HS-5 (cell line): ENCODE measurements at regions not wholly inside any gene's neighbourhood (a gene's known extent, or its start where the extent isn't known, plus 50 kb on each side); places are given as distances from the start of the nearest gene placed in this dataset.
"Not testable (repeated sequence)": the region's sequence is repeated elsewhere in the genome, so short reads cannot be mapped to it uniquely, and the experiment has no call there.

Experiments
- DNase-seq: peaks from one replicate; pipeline ENCODE4 v3.0.0-alpha.2; 2012; ENCODE audit warnings: low read depth

- DNase-seq = no peak
Observed at GRCh38 chr22:19599626-19600243, 75.5 kb upstream of the CLDN5 start.

DNA sequence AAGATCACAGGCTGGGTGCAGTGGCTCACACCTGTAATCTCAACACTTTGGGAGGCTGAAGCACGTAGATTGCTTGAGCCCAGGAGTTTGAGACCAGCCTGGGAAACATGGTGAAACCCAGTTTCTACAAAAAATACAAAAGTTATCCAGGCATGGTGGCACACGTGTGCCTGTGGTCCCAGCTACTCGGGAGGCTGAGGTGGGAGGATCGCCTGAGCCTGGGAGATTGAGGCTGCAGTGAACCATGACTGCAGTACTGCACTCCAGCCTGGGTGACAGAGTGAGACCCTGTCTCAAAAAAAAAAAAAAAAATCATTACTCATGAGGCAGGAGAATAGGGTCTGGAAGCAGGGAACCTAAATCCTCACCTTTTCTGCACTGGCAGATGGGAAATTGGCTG lies 79.1 kb upstream of the CLDN5 start:
- not testable (repeated sequence) for DNase-seq

DNA sequence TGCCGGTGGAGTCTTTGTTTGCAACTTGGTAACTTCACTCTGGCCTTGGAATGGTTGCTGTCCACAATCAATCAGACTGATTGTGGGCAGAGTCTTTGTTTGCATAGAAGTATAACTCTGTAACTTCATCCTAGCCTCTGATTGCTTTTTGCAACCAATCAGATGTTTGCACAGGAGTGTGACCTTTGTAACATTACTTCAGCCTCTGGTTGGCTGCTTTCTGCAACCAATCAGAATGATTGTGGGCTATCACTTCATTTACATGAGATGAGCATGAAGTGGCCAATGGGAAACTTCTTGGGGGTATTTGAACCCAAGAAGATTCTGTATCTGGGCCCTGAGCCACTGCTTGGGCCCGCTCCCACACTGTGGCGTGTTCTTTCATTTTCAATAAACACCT lies 79.6 kb upstream of the CLDN5 start:
- no peak for DNase-seq

DNA sequence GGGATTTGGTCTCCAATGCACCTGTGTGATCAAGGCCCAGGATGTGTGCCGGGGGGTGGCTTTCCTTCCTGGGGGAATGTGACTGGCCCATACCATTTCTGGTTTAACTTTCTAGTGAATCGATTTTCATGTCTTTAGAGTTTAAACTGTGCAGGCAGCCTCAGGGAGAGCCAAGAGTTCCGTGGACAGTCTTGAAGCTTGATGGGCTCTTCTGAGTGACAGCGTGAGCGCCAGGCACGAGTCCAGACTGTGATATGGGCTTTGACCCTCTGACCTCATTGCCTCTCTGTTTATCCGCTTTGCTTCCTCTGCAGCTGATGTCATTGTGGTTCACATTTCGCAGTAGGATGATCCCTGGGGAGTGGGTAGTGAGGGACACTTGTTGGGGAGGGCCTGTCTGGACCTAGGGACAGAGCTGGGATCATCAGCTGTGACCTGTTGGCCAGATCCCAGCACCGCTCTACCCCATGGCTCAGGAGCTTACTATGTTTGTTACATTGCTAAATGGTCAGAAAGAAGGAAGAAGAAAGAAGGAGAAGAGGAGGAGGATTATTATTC lies 80.6 kb upstream of the CLDN5 start:
- DNase-seq = no peak

DNA sequence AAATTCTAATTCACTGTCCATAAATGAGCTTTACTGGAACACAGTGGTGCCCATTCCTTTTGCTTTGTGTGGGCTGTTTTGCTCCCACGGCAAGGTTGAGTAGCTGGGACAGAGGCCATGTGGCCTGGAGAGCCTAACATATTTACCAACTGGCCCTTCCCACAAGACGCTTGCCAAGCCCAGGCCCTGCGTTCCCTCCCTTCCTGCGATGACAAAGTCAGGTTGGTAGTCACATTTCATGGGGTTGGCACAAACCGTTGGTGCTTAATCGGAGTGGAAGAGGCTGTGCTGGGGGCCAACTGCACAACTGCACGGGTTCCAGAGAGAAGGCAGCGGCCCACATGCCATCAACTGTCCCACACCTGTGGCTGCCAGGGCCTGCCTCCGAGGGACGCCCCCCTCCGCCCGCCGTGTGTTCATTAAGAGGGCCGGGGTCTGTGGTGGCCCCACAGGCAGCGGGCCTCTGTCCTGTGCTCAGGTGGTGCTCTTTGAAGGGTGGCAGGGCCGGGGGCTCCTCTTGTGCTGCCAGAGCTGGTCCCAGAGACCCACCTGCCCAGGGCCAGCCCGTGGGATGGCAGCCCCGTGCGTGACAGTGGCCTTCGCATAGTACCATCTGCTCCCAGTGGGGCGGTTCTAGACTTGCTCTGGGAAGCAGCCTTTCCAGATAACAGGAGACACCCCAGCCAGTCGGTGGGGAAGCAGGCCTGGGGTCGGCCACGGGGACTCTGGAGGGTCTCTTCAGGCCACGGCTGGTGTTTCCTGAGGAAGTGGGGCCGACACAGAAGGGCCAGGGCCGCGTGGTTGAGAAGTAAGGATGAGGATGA lies 81.5 kb upstream of the CLDN5 start:
- no peak for DNase-seq

- no peak for DNase-seq
Observed at GRCh38 chr22:19606332-19607191, 82.4 kb upstream of the CLDN5 start.

DNA sequence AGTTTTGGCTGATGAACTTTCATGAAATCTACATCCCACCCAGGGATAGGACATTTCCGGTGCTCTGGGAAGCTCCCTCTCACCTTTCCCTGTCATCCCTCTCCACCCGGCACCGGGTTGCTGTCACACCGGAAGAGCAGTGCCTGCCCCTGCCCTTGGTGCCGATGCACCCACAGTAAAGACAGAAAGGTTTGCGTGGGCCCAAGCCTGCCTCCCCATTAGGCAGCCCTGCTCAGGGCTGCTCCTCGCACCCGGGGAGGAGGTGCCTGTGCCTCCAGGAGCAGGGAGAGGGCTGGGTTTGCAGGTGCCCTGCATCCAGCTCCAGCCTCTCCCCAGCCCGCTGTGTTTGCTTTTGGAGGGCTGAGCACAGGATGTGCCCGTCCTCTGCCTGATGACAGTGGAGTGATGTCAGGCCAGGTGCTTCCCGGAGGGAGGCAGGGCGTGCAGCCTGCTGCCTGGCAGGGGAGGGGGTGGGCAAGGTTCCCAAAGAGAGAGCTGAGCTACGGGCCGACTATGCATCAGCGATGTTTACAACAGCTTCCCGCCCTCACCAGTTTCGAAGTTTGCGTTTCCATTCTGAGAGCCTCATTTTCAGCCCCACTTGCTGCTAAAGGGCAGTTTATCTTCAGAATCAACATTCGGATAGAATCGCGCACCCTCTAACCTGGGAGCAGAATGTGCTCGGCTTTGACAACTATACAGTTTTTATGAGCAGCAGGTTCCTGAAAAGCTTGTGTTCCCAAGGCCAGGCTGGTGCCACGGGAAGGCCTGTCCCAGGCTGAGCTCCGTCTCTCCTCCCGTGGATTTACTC lies 83.2 kb upstream of the CLDN5 start:
- no peak for DNase-seq

DNA sequence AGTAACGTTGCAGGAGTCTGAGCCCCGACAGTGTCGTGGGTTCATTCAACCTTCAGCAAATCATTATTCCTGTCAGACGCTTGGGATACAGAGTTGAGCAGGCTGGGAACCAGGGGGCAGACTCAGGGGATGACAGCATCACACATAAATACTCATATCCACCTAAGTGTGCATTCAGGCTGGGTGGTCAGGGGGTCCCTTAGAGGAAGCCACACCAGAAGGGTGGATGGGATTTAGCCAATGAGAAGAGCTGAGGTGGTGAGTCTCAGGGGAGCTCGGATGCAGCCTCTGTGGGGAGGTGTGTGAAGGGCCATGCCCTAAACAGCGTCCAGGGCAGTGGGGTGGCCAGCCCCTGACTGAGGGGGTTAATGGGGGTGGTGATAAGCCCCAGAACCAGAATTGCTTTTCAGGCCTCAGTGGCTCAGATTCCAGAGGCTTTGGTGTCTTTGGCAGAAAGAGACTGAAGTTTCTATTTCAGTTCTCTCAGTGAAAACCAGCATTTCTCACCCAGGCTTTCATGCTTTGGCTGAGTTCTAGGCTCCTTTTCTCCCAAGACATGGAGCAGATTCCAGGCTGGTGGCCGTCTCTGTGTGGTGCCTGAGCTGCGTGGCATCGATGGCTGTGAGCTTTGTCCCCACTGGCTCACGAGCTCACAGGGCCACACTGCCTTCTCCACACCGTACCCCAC lies 83.9 kb upstream of the CLDN5 start:
- DNase-seq = no peak

GRCh38 chr22:19609753-19610152 lies 85.5 kb upstream of the CLDN5 start:
- not testable (repeated sequence) for DNase-seq

DNA sequence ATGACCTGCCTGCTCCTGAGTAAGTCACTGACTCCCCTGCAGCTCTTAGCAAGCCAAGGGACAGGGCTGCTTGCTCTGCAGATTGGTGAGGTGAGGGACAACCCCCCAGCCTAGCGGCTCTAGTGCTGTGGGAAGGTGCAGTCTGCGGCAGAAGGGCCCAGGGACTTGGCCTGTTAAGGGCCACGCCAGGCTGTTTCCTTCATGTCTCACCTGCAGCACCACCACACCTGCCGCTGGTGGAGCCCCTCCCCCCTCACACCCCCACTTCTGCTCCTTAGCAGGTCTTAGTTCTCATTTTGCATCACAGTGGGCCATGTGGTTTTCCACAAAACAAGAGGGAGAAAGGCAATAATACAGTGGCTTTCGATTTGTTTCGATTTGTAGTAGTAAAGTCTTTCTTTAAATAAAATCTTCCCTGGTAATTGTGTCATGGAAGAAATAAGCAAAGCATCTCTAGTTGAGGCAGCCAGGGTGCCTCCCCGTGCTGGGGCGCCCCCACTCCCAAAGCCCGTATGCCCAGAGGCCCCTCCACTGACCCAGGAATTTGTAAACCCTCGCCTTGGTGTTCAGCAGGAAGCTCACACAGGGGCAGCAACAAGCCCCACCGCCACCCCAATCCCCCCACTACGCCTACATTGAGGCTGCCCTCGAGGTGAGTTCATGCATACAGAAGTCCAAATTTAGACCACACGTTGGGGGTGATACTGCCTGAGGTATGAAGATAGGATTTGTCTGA lies 86.5 kb upstream of the CLDN5 start:
- DNase-seq = no peak

DNA sequence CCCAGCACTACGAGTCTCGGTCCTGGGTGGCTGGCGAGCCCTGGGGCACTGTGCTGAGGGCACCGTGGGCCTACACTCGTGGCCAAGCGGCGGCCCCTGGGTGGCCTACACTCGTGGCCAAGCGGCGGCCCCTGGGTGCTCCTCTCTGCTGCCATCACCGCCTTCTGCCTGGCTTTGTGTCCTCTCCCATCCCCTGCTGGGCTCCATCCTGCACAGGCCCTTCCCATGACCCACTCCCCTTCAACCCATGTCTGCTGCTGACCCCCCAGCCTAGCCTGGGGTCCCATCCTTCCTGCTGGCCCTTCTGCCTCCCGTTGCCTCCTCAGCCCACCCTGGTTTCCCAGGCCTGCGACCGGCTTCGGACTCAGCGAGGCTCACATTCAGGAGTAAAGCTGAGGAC lies 87.4 kb upstream of the CLDN5 start:
- no peak for DNase-seq

DNA sequence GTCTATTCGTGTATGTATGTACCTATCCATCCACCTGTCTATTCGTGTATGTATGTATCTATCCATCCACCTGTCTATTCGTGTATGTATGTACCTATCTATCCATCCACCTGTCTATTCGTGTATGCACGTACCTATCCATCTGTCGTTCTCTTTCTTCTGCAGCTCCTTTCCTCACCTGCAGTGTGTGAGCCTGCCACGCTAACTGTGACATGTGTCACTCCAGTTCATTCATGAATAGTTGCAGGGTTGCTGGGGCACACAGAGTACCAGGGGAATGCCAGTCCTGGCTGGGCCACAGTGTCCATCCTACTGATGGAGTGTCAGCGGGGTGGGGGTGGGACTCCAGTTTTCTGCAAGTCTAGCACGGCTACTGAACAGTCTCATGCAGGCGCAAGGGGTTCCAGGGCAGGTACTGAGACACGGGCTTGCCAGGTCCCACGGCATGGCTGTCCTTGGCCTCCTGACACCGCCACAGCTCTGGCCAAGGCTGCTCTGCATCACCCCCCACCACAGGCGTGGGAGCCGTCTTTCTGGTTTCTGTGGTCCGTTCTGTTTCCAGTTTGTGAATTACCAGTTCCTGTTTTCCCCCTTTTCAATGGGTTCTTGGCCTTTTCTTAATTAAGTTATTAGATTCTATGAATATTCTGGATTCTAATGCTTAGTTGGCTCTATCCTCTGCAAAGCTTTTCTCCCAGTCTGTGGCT lies 88.8 kb upstream of the CLDN5 start:
- no peak for DNase-seq

- DNase-seq = no peak
Observed at GRCh38 chr22:19614536-19614863, 90.3 kb upstream of the CLDN5 start.

DNA sequence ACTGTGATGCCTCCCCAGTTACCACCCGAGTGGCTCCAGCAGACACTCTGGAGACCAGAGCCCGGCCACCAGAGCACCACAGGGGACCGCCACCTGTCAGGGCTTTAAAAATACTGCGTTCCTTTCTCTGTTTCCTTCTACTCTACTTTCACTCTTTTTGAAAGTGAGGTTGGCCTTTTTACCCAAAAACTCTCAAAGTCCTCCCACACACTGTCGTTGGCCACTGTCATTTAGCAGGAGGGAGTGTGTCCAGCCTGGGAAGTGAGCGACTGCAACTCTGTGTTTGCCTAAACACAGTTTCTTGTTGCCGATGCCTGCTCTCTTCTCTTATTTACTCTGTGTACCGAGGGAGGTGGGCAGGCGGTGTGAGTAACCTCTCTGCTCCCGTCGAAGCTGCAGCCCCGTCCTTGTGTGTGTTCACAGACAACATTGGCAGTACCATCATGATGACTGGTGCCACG lies 90.8 kb upstream of the CLDN5 start:
- DNase-seq = no peak

DNA sequence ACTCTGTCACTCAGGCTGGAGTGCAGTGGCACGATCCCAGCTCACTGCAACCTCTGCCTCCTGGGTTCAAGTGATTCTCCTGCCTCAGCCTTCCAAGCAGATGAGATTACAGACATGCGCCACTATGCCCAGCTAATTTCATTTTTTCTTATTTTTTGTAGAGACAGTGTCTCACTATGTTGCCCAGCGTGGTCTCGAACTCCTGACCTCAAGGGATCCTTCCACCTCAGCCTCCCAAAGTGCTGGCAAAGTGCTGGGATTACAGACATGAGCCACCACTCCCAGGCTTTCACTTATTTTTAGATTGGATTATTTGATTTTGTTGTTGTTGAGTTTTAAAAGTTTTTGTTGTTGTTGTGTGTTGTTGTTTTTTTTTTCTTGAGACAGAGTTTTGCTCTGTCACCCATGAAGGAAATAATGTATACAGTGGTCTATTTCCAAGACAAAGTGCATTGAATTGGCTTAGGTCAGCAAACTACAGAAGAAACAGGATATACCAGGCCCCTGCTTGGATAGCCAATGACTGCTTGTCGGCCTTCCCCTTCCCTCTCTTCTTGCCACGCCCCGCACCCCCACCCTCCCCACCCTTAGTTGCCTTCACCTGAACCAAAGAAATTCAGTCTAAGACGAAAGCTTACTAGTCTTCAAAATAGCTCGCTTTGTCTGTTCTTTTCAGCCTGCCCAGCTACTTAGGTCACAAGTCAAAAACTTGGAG lies 91.8 kb upstream of the CLDN5 start:
- DNase-seq = no peak

GRCh38 chr22:19619144-19620009 lies 94.9 kb upstream of the SEPTIN5 start:
- DNase-seq = no peak

- no peak for DNase-seq
Observed at GRCh38 chr22:19620742-19621371, 93.4 kb upstream of the SEPTIN5 start.
